ENCODE measurements at regions not wholly inside any gene's neighbourhood (a gene's known extent, or its start where the extent isn't known, plus 50 kb on each side); places are given as distances from the start of the nearest gene placed in this dataset.
"Not testable (repeated sequence)": the region's sequence is repeated elsewhere in the genome, so short reads cannot be mapped to it uniquely, and the experiment has no call there.

DNA sequence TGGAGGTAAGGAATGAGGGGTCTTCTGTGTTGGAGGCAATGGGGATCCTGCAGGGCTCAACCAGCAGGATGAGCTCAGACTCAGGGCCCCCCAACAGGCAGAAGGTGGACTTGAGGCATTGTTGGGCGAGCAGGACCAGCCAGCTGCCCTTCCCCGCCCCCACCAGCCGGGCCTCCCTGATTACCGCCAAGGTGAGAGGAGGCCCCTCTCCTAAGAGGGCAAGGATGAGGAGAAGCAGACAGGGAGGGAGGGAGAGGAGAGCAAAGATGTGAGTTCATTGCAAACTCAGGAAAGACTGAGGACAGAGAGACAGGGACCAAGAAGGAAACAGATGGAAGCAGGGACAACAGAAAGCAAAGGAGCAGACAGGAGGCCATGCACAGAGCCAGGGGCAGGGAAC lies 272.8 kb upstream of the XYLT1 start:
- no peak for DNase-seq (ENCODE audit: low spot score)

DNA sequence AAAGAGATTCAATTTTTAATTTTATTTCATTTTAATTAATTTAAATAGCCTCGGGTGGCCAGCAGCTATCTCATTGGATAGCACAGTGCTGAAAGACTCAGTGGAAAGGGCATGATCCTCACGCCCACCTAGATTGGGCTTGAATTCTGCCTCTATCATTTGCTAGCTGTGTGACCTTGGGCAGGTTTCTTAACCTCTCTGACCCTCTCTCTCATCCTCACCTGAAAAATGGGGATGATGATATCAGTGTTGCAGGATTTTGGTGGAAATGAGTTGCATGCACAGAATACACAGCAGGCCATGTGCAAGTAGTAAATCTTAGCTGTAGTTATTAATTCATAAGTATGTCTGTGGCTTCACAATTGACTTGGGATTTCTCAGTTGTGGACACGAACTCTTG lies 272.4 kb upstream of the XYLT1 start:
- no peak for DNase-seq (ENCODE audit: low spot score)

DNA sequence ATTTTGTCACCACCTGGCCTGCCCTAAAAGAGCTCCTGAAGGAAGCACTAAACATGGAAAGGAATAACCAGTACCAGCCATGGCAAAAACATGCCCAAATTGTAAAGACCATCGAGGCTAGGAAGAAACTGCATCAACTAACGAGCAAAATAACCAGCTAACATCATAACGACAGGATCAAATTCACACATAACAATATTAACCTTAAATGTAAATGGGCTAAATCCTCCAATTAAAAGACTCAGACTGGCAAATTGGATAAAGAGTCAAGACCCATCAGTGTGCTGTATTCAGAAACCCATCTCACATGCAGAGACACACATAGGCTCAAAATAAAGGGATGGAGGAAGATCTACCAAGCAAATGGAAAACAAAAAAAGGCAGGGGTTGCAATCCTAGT lies 264.3 kb upstream of the XYLT1 start:
- not testable (repeated sequence) for DNase-seq (ENCODE audit: low spot score)

DNA sequence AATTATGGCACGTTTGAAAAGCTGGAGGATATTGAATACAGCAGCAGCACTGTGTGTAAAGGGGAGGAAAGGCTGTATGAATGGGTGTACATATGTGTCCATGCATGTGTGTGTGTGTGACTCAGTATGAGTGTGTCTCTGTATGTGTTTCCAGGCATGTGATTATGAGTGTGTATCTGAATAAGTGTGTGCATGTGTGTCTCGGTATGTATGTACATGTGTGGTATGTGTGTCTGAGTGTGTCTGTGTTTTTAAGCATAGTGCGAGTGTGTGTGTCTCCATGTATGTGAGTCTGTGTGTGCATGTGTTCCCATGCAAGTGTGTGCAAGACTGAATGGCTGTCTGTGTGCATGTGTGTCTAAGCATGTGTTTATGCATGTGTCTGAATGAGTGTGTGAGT lies 259.1 kb upstream of the XYLT1 start:
- no peak for DNase-seq (ENCODE audit: low spot score)

DNA sequence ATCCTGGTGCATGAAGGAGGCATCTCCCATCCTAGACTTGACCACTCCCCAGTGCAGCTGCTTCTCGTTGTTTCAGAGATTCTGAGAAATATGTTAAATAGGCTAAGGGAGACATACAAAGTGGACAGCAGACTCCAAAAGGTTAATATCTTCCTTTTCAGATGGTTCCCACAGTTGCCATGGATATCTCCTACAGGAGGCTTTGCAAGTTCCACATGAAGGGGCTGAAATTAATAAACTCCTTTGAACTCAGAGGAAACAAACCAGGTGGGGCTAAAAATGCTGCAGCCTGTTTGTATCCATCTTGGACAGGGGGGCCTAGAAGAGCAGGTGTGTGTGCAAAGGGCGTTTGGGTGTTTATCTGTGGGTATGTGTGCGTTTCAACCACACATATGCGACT lies 257.4 kb upstream of the XYLT1 start:
- no peak for DNase-seq (ENCODE audit: low spot score)

DNA sequence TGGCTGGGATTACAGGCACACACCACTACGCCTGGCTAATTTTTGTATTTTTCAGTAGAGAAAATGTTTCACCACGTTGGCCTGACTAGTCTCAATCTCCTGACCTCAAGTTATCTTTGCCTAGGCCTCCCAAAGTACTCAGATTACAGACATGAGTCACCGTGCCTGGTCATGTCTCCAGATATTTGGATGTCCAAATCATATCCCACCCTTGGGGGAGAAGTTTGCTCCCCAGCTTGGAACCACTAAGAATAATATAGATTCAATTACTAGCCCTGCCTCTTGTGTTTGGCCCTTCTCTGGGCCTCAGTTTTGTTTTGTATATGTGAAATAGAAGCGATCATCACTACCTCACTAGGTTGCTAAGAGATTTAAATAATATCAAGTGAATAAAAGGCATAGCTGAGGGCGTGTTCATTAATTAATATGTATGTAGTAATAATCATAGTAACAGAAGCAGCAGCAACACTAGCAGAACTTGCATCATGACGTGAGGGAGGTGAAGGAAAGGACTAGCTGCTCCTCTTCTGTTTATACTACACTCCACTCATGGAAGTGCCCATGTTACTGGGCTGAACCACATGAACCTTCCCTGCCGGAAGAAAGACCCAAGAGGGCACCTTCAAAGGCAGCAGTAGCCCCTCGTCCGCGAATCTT lies 253.6 kb upstream of the XYLT1 start:
- DNase-seq (ENCODE audit: low spot score) = no peak

- no peak for DNase-seq (ENCODE audit: low spot score)
Measured at GRCh38 chr16:17723531-17724134, 252.9 kb upstream of the XYLT1 start.

DNA sequence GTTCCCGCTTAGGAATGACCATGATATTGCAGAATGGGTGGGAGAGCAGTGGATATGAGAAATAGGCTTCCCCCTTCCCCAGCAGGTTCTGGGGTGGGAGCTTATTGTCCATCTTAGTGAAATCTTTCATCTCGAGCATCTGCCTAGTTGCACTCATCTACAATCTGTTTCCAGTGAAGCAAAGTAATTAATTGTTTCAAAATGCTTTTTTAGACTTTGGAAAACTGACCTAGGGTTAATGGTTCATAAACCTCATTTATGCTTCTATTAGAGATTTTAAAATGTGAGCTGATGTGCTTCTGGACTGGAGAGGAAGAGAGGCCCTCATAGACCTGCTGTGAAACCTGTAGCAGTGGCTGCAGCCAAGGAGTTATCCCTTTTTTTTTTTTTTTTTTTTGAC lies 247.7 kb upstream of the XYLT1 start:
- DNase-seq (ENCODE audit: low spot score) = no peak

- DNase-seq (ENCODE audit: low spot score) = no peak
Measured at GRCh38 chr16:17705847-17706246, 235.1 kb upstream of the XYLT1 start.

GRCh38 chr16:17696616-17697015 lies 225.9 kb upstream of the XYLT1 start:
- DNase-seq (ENCODE audit: low spot score) = no peak

- DNase-seq (ENCODE audit: low spot score) = no peak
Measured at GRCh38 chr16:17692484-17692883, 221.7 kb upstream of the XYLT1 start.

DNA sequence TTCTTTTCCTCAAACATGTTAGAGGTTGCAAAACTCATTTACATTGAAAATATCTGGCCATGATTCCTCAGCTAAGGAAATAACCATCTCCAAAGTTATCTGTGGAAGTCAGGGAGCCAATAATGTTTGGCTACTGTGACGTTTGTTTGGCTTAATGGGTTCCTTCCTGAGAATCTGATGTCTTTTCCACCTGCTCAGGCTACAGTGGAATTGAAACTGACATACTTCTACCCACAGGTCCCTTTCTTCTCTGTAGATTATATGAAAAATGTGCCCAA lies 221.1 kb upstream of the XYLT1 start:
- no peak for DNase-seq (ENCODE audit: low spot score)

GRCh38 chr16:17691106-17691898 lies 220.5 kb upstream of the XYLT1 start:
- no peak for DNase-seq (ENCODE audit: low spot score)

GRCh38 chr16:17685447-17685846 lies 214.7 kb upstream of the XYLT1 start:
- DNase-seq (ENCODE audit: low spot score) = no peak

DNA sequence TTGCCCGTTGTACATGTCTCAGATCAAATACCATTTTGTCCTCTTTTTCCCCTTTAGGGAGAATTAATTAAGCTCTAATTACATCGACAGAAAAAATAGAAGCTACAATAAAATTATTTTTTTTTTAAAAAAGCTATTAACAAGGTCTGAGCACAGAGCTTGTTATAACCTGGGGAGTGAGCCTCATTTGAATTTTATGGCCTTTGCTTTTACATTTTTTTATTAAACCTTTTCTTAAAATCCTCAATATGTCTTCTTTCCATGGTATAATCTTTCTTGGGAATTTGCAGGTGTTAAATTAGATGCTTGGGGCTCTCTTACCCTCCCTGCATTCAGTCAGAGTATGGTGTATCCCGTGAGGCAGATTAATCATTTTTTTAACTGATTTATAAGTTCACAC lies 212.5 kb upstream of the XYLT1 start:
- no peak for DNase-seq (ENCODE audit: low spot score)

GRCh38 chr16:17676171-17676570 lies 205.4 kb upstream of the XYLT1 start:
- DNase-seq (ENCODE audit: low spot score) = no peak

DNA sequence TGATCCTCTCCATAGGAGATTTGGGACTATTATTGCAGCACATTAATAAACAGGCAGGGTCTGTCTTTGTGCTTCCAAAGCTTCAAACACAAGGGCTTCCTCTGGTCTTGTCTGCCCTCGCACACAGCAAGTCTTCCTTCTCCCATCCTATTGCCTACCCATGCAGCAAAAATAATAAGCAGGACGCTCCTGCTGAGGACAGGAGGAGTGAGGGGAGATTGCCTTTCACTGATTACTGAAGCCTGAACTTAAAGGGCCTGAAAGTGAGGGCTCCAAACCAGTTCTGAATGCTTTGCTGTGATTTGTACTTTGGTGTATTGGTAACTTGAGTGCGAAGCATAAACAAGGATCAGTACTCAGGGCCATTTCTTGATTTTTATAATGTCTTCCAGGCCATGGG lies 197.6 kb upstream of the XYLT1 start:
- no peak for DNase-seq (ENCODE audit: low spot score)

GRCh38 chr16:17666293-17666692 lies 195.5 kb upstream of the XYLT1 start:
- no peak for DNase-seq (ENCODE audit: low spot score)

GRCh38 chr16:17658881-17659280 lies 188.1 kb upstream of the XYLT1 start:
- DNase-seq (ENCODE audit: low spot score) = no peak

DNA sequence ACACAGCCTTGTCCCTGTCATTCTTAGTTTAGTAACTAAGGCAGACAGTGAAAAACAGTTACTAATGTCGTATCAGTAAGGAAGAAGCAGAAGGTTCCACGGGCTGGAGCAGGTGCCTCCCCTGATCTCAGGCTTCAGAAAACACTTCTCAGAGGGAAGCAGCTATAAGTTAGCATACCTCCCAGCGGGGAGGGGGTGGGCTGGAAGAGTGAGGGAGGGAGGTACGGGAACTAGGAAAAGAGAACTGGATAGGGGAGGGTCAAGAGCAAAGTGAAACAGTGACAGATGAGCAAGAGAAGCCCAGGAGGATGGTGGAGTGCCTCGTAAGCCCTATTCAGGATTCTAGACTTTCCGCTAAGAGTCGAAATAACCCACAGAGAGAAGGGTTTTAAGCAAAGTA lies 186.3 kb upstream of the XYLT1 start:
- no peak for DNase-seq (ENCODE audit: low spot score)

DNA sequence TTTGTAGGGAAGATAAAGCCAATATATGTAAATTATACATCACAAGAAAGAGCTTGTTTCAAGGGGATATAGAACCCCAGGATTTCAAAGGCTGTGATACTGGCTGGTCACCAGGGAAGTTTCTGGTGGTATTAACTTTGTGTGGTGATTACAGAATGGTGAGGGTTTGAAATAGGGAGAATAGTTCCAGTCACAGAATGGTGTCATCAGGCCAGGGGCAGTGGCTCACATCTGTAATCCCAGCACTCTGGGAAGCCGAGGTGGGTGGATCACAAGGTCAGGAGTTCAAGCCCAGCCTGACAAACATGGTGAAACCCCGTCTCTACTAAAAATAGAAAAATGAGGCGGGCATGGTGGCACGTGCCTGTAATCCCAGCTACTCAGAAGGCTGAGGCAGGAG lies 183.8 kb upstream of the XYLT1 start:
- no peak for DNase-seq (ENCODE audit: low spot score)

- DNase-seq (ENCODE audit: low spot score) = no peak
Measured at GRCh38 chr16:17654142-17654541, 183.4 kb upstream of the XYLT1 start.
